HL-60 (cell line): ENCODE measurements at regions not wholly inside any gene's neighbourhood (a gene's known extent, or its start where the extent isn't known, plus 50 kb on each side); places are given as distances from the start of the nearest gene placed in this dataset.

Experiments used
- DNase-seq, 2 experiments: peaks; one replicate each; pipeline ENCODE4 v3.0.0-alpha.2; 2010 to 2020; ENCODE audit warnings: low read depth in 1 of 2, low spot score in 1 of 2
- H3K27ac ChIP-seq: fragments of 250-450 bp; sonication (Bioruptor Pico); replicated peaks from 2 replicates; pipeline ENCODE4 v1.5.1; 2020; ENCODE audit warnings: mild to moderate bottlenecking, moderate library complexity
- H3K27me3 ChIP-seq: fragments of 250-450 bp; sonication (Bioruptor Pico); 2 replicates; pipeline ENCODE4 v1.5.1; 2021; ENCODE audit warnings: mild to moderate bottlenecking, moderate library complexity; ENCODE audit not compliant: insufficient read depth, poor library complexity, severe bottlenecking
- H3K4me3 ChIP-seq: replicated peaks from 2 replicates; pipeline ENCODE4 v1.5.1; 2011; ENCODE audit warnings: mild to moderate bottlenecking, control low read depth, low read length; ENCODE audit not compliant: insufficient read depth
- GABPA ChIP-seq: IDR thresholded peaks from 2 replicates; pipeline ENCODE4 v1.6.1; 2012; ENCODE audit warnings: low read depth
- POLR2AphosphoS5 ChIP-seq: IDR thresholded peaks from 2 replicates; pipeline ENCODE4 v1.6.1; 2012; ENCODE audit warnings: low read depth
- SPI1 ChIP-seq: IDR thresholded peaks from 2 replicates; pipeline ENCODE4 v1.6.1; 2012; ENCODE audit warnings: low read depth, mild to moderate bottlenecking, borderline replicate concordance
- TF ChIP-seq, protein P1 (sequence below): IDR thresholded peaks from 2 replicates; pipeline ENCODE4 v1.6.1; 2012; ENCODE audit warnings: low read depth; ENCODE audit not compliant: insufficient replicate concordance
- TF ChIP-seq, protein P2 (sequence below): IDR thresholded peaks from one replicate; pipeline ENCODE4 v1.5.1; 2011; ENCODE audit warnings: low read length, control low read depth, inconsistent platforms; ENCODE audit not compliant: insufficient read depth

DNA sequence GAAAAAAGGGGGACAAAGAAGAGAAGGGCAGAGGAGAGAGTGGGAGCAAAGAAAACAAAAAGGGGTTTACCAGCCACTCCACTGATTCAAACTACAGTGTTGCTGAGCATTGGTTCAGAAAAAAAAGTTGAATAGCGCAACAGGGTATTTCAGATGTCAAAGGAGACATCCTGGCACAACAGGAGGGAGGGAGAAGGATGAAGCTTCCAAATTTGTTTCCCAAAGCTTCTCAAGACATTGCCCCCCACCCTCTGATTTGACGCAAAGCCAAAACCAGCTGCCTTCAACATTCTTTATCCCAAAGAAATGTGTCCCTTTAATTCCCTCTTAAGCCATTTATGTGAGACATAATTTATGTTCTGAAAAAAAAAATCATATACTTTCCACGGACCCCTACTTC lies 105.5 kb upstream of the TNC start:
- no peaks in the 10 kb centered on the region for H3K27me3 ChIP-seq
- TF ChIP-seq POLR2AphosphoS5, result no peak
- TF ChIP-seq, protein P1, sequence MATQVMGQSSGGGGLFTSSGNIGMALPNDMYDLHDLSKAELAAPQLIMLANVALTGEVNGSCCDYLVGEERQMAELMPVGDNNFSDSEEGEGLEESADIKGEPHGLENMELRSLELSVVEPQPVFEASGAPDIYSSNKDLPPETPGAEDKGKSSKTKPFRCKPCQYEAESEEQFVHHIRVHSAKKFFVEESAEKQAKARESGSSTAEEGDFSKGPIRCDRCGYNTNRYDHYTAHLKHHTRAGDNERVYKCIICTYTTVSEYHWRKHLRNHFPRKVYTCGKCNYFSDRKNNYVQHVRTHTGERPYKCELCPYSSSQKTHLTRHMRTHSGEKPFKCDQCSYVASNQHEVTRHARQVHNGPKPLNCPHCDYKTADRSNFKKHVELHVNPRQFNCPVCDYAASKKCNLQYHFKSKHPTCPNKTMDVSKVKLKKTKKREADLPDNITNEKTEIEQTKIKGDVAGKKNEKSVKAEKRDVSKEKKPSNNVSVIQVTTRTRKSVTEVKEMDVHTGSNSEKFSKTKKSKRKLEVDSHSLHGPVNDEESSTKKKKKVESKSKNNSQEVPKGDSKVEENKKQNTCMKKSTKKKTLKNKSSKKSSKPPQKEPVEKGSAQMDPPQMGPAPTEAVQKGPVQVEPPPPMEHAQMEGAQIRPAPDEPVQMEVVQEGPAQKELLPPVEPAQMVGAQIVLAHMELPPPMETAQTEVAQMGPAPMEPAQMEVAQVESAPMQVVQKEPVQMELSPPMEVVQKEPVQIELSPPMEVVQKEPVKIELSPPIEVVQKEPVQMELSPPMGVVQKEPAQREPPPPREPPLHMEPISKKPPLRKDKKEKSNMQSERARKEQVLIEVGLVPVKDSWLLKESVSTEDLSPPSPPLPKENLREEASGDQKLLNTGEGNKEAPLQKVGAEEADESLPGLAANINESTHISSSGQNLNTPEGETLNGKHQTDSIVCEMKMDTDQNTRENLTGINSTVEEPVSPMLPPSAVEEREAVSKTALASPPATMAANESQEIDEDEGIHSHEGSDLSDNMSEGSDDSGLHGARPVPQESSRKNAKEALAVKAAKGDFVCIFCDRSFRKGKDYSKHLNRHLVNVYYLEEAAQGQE, result no peak
- TF ChIP-seq, protein P2, sequence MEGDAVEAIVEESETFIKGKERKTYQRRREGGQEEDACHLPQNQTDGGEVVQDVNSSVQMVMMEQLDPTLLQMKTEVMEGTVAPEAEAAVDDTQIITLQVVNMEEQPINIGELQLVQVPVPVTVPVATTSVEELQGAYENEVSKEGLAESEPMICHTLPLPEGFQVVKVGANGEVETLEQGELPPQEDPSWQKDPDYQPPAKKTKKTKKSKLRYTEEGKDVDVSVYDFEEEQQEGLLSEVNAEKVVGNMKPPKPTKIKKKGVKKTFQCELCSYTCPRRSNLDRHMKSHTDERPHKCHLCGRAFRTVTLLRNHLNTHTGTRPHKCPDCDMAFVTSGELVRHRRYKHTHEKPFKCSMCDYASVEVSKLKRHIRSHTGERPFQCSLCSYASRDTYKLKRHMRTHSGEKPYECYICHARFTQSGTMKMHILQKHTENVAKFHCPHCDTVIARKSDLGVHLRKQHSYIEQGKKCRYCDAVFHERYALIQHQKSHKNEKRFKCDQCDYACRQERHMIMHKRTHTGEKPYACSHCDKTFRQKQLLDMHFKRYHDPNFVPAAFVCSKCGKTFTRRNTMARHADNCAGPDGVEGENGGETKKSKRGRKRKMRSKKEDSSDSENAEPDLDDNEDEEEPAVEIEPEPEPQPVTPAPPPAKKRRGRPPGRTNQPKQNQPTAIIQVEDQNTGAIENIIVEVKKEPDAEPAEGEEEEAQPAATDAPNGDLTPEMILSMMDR, result no peak
- TF ChIP-seq SPI1, result no peak
- TF ChIP-seq GABPA, result no peak
- no peak overlapping the region for H3K27ac ChIP-seq
- no peak overlapping the region for H3K4me3 ChIP-seq
- DNase-seq, result no peak

DNA sequence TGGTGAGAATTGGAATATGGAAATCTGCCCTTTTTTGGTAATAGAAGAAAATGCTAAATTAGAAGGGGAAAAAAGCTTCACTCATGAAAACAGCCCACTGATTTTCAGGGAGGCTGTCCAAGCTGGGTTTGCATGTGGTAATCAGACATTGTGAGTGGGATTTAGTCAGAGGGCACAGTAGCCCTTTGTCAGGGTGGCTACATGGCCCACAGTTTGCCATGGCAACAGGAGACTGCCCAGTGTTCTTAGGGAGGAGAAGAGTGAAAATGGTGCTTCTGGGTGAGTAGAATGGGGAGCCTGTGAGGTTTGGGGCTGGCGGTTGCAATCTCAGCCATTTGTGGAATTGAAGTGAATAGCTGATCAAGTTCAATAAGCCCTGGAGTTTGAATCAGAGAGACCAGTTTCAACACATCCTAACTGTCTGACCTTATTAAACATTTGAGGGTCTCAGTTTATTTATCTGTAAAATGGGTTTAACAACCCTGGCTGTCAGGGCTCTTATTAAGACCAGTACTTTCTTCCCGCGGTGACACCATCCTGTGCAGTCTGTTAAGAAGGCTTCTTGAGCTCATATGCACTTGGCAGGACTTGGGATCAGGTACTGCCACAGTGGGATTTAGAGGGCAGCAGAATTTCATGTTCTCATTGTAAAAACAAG lies 107.6 kb upstream of the TNC start:
- no peak overlapping the region for H3K4me3 ChIP-seq
- TF ChIP-seq, protein P2, result no peak
- TF ChIP-seq POLR2AphosphoS5, result no peak
- no peak for TF ChIP-seq GABPA
- TF ChIP-seq, protein P1, result no peak
- TF ChIP-seq SPI1, result no peak

DNA sequence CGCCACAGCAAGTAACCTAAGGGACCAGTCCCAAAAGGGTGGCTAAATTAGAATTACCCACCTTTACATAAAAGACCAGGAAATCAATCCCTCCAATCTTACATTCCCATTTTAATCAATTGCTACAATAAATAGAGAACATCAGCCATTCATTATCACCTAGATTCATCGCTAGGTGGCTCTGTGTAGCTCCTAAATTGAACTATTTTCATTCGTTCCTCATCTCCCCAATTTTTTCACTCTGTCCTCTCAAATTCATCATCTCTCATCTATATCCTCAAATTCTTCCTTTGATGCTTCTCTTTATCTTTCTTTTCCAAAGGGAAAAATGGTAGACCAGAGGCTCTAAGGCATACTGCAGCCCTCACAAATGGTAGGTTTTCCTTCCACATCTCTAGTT lies 108.2 kb upstream of the TNC start:
- DNase-seq, result no peak
- TF ChIP-seq SPI1 (no peak), GABPA (no peak), POLR2AphosphoS5 (no peak)
- TF ChIP-seq, protein P1, result no peak
- TF ChIP-seq, protein P2, result no peak

More for the DNA sequence above, 107.6 kb upstream of the TNC start:
- no peak for DNase-seq
- no peaks in the 10 kb centered on the region for H3K27me3 ChIP-seq
- H3K27ac ChIP-seq, result no peak overlapping the region

More for the DNA sequence above, 108.2 kb upstream of the TNC start:
- no peak overlapping the region for H3K4me3 ChIP-seq
- no peaks in the 10 kb centered on the region for H3K27me3 ChIP-seq
- H3K27ac ChIP-seq, result no peak overlapping the region
